GM21737 (cell line): ENCODE measurements at regions not wholly inside any gene's neighbourhood (a gene's known extent, or its start where the extent isn't known, plus 50 kb on each side); places are given as distances from the start of the nearest gene placed in this dataset.
A peak's percentile ranks its signal among the peaks of the same experiment; 100 is the strongest.

ENCODE experiments used
- ATAC-seq: cut with Tn5 transposase; IDR thresholded peaks from one replicate; pipeline ENCODE4 v1.9.1; 2021; ENCODE audit warnings: mild to moderate bottlenecking, moderate library complexity; ENCODE audit not compliant: unreplicated experiment

DNA sequence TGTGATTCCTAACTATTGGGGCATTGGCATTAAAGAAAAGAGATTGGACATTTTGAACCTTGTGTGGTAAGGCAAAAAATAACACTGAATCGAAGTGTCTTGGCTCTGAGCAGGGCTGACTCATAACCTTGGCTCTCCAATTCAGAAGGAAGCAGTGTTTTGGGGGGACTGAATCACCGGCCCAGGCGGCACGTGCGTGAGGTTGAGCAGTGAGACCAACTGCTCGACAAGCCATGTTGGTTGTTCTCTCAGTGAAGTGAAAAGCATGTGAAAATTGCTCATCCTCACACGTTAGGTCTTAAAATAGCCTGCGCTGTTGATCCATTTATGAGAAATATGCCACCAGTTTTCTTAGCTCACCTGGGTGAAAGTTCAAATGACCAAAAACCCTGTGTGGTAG is 137.8 kb upstream of the SPACA1 start:
- ATAC-seq, result no peak

GRCh38 chr6:87908978-87909811 is 138.4 kb upstream of the SPACA1 start:
- no peak for ATAC-seq

DNA sequence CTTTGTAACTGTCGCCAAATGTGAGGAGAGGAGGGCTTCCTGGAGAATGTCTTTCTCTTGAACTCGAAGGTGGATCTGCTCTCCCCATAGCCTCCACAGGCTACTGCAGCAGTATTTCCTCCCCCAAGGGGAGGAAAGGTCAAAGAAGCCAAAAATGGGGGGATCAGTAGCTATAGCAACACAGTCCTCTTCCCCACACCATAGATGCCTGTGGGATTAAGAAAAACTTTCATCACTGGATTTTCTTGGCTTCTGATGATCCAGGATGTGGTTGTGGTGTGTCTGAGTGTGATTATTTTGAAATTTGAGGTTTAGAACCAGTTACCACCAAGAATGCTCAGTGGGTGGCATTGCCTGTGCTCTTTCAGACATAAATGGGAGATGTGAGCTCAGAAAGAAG is 140.1 kb upstream of the SPACA1 start:
- peak; percentile 57 for ATAC-seq

GRCh38 chr6:87905101-87905641 is 142.5 kb upstream of the SPACA1 start:
- ATAC-seq, result peak; percentile 82

GRCh38 chr6:87904011-87904410 is 143.6 kb upstream of the SPACA1 start:
- ATAC-seq, result no peak

DNA sequence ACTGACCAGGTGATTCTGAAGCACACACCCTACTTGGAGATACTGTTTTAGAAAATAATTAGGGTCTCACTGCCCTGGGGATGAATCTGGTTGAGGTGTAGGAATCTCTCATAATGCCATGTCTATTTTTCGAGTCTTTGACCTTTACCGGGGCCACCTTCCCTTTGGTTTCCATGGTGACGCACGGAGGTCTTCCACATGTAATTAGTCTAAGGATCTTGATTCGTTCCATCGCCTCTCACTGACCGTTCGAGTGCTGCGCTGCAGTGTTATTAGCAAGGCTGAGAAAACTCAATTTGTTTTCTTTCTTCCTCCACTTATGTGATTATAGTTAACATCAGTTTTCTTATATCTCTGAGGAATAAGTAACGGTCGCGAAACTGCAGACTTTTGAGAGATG is 144.3 kb upstream of the SPACA1 start:
- ATAC-seq, result no peak

DNA sequence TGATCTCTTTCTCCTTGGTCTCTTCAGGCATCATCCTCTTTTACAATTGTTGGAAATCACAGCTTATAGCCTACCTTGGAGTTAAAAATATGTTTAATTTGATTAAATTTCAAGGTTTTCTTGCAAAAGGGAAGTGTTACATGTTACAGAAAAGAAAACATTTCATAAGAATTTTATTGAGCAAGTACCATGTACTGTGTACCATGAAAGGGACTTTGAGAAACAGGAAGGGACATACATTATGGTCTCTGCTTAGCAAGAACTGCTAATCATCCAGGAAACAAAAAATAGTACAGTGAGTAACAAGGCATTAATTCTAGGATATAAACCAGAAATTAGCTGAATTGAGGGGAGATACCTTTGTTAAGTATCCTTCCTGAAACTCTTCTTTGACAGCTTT is 145.3 kb upstream of the SPACA1 start:
- no peak for ATAC-seq

DNA sequence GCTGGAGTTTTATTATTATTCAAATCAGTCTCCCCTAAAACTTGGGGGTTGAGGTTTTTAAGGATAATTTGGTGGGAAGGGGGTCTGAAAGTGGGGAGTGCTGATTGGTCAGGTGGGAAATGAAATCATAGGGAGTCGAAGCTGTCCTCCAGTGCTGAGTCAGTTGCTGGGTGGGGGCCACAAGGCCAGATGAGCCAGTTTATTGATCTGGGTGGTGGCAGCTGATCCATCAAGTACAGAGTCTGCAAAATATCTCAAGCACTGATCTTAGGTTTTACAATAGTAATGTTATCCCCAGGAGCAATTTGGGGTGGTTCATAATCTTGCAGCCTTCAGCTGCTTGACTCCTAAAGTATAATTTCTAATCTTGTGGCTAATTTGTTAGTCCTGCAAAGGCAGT is 146.0 kb upstream of the SPACA1 start:
- no peak for ATAC-seq

DNA sequence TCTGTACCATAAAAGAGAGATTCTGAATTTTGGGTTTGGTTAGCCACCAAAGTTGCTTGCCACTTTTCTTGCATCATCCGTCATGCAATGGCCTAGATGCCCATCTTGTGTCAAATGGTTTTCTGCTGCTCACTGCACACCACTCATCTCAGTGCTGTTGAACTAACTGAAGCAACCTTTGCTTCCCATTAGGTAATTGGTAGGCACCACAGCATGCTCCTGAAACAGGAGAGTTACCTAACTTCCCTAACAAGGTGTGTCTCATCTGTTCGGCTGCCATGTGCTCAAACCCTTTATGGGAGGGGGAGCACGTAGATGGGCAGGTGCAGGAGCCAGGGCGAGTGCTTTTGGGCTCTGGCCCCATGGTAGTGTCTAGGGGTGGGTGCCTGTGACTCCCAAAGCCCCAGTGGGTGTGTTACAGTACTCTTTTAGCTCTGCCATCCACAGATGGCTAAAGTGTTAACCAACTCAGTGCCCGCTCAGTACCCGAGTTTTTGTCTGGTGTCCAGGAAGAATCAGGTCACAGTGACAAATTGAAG is 147.4 kb upstream of the SPACA1 start:
- no peak for ATAC-seq

- ATAC-seq, result no peak
Observed at GRCh38 chr6:87899499-87900147, 148.0 kb upstream of the SPACA1 start.

DNA sequence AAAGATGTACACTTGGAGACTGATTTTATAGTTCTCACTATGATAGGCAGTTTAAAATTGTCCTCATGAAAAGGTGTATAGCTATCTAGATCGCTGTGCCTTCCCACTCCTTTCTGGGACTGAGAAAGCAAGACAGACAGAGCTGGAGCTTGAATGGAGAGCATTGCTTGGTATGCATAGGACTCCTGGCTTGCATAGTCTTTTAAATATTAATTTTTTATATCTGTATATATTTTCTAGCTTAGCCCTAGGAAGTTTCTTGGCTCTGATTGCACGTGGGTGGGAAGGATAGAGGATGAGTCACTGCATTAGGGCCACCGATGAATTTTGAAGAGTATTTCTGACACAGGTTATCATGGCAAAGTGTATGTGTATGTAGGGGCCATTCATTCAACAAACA is 150.0 kb upstream of the SPACA1 start:
- no peak for ATAC-seq

- no peak for ATAC-seq
Observed at GRCh38 chr6:87897013-87897412, 150.6 kb upstream of the SPACA1 start.

- no peak for ATAC-seq
Observed at GRCh38 chr6:87887266-87887665, 160.4 kb upstream of the SPACA1 start.

DNA sequence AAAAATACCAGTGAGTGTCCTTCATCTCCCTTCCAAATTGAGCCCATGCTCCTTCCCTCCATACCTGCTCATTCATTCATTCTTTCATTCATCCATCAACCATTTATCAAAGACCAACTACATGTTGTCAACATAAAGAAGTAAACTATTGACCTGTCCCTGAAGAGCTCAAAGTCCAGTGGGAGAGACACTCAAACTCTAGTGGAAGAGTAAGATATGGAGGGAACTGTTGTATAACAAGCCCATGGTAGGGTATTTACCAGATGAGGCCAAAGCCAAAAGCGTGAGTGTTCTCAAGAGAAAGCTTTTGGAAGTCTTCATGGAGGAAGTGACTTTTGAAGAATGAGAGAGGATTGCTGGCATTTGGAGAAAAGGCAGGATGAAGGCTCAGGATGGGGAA is 163.4 kb upstream of the SPACA1 start:
- no peak for ATAC-seq

DNA sequence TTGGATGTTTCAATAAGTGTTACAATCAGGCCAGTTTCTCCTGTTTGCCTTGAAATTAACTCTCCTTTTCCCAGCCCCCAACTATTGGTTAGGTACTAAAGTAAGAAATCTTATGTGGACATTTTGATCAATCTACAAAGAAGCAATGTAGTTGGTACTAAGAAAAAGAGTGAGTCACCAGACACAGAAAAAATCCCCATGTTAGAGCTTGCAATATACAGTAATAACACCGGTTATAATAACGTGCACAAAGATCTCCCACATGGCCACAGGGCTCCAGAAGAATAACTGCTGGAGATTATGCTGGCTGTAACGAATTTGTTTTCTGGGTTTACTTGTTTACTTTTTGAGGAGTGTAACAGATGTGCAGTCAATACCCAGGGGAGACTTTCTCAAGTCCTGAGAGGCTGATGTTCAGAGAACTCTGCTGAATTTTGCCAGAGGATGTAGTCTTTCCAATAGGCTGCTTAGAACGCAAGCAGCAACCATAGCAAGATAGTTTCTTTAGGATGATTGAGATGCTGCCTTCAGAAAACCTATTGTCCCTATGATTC is 166.2 kb upstream of the SPACA1 start:
- no peak for ATAC-seq

DNA sequence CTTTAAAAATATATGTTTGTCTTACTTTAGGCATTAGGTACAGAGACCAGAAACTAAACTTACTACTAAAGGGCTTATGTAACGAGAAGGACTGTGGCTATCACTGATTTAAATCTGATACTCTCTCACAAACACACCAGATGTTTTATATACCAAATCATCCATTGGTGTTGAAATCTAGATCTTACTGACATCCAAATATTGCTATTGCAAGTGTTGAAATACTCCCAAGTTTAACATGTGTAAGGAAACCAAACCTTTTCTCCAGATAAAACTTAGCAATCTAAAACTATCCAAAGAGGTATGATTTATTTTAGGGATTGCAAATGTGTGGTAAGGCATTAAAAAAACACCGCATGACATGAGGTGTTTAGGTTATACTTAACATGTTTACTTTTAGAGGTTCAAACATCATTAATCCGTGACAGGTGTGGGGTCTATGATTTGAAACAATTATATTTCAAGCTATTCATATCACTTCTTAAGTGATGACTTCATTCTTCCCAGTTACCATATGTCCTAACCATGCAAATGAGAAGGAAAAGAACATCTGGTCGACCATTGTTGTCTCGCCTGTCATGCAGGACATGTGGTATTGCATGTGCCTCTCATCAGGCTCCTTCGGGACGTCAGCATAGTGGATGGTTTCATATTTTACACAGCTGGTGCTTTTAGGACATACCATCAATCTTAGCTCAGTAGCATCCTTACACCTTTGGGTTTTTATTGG is 168.3 kb upstream of the SPACA1 start:
- no peak for ATAC-seq

DNA sequence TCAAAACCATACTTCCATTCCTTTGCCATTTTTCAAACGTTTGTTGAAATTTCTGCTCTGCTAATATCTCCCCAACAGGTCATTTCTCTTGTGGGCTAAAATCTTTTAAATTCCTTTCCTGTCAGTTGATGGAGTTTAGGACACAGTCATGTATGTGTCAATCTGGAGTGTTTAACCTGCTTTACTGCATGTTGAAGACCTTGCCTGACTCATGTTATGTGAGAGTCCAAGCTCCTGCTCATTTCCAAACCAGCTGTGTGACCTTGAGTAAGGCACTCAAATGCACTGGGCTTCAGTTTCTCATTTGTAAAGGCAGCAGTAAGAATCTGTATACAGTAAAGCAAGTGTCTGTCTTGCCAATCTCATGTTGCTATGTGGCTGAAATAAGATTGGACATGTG is 171.9 kb upstream of the SPACA1 start:
- ATAC-seq, result no peak

DNA sequence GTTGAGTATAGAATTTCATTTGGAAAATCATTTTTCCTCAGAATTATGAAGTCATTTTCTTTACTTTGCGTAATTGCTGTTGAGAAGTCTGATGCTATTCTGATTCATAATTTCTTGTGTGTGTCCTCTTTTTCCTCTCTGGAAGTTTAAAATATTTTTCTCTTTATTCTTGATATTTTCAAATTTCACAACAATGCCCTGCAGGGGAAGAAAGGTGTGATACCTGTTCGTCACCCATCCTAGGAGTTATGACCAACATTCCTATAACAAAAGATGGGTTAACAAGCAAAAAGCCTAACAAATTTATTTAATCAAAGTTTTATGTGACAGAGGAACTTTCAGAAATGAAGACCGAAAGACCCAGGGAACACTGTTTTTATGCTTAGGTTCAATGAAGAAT is 171.5 kb upstream of the AKIRIN2 start:
- ATAC-seq, result no peak

- ATAC-seq, result no peak
Observed at GRCh38 chr6:87870556-87870955, 168.5 kb upstream of the AKIRIN2 start.

DNA sequence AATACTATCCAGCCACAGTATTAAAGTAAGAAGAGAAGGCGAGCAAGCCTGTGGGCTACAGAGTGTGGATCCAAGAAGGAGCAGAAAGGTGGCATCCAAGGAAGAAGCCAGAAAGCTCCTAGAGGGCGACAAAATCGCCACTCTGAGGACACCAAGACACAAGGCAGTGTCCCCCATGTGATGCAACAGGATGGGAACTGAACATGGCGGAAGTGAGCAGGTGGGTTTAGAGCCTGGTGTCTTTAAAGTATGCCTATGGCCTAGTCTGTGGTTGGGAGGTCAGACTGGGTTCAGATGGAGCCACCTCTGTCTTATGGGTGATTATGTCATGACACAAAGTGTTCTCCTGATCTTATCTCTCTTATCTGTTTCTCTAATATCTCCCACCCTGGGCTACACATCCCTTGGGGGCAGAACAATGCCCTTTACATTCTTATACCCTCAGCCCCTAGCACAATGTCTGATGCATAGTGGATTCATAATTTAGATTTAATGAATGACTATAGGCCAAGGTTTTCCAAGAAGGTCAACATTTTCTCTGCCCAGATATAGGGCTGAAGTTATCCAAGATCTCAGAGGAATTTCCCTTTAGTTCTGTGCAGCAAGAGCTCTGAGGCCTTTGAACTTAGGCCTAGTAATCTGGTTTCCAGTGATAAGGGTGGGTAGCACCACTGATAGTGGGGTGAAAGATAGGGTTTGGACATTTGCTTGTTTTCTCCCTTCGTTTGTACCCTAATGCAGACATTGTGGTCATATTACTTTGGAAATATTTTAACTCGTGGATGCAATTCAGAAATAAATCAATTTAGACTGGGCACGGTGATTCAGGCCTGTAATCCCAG is 167.3 kb upstream of the AKIRIN2 start:
- ATAC-seq, result no peak
